ENCODE measurements at regions not wholly inside any gene's neighbourhood (a gene's known extent, or its start where the extent isn't known, plus 50 kb on each side); places are given as distances from the start of the nearest gene placed in this dataset.

- TF ChIP-seq CTCF (IDR thresholded peaks at IDR 0.05), result no peak
- no peak for TF ChIP-seq EZH2 (IDR thresholded peaks at IDR 0.05; ENCODE audit: borderline replicate concordance, insufficient read depth, low read depth, low read length, poor library complexity, severe bottlenecking)
These were observed 477.1 kb upstream of the SGCG start for GRCh38 chr13:22703601-22704209.

Measured in B cell (primary cell).